ENCODE measurements at regions not wholly inside any gene's neighbourhood (a gene's known extent, or its start where the extent isn't known, plus 50 kb on each side); places are given as distances from the start of the nearest gene placed in this dataset.

DNA sequence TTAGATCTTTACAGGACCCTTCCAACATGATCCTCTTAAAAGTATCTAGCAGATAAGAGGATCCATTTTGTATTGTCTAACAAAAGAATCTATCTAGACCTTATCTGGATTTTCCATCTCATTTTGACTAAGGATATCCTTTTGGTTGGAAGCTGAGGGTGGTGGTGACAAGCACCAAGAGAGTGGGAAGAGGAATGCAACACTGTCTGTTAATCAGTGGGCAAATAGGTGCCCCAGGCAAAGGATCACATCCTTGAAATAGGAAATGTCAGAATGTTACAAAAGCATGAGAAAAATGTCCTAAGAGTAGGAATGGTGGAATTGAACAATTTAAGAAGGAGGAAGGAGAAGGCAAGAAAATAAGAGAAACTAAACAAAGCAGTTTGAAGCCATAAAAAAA lies 420.7 kb upstream of the CNTN3 start:
- no peaks in the 10 kb centered on the region for H3K4me1 Mint-ChIP-seq
- H3K36me3 Mint-ChIP-seq: no peaks in the 10 kb centered on the region

DNA sequence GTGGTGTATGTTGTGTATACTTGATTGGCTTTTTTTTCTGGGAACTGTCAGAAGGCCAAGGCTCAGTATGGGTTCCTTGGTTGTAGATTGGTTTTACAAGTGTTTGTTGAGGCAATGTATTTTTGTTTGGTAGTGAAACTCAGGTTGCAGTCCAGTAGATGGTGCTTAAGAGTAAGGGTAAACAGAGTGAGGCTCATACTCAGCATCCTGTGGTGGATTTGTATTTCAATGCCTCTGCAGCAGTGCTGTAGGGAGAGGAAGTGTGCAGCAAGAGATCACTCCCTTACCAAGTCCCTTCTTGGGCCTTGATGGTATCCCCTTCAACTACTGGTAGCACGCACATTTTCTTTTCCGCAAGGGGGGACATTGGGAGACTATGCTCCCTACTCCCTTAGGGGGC lies 428.5 kb upstream of the CNTN3 start:
- DNase-seq: no peak
- no peak for ATAC-seq (ENCODE audit: low read depth in 2 of 2)
- Histone ChIP-seq H3K27me3 (ENCODE audit: control insufficient read depth, insufficient read depth, low read length) (no peaks in the 10 kb centered on the region), H3K4me3 (ENCODE audit: low read depth, low read length) (no peak overlapping the region), H3K9me3 (ENCODE audit: control insufficient read depth in 2 of 2, low read length in 2 of 2) (peaks cover 2 to 14% of the 10 kb centered on the region in 2 experiments), H3K27ac (ENCODE audit: insufficient read depth, low read length, poor library complexity, severe bottlenecking) (no peak overlapping the region), H3K36me3 (ENCODE audit: control insufficient read depth, insufficient read depth, low read length) (no peaks in the 10 kb centered on the region), H3K4me1 (ENCODE audit: control insufficient read depth, insufficient read depth, low read length, poor library complexity, severe bottlenecking) (no peaks in the 10 kb centered on the region)
- no peak overlapping the region for H3K27ac Mint-ChIP-seq
- no peak overlapping the region for H3K4me3 Mint-ChIP-seq
- no peaks in the 10 kb centered on the region for H3K36me3 Mint-ChIP-seq
- H3K4me1 Mint-ChIP-seq: no peaks in the 10 kb centered on the region
- H3K9me3 Mint-ChIP-seq: peaks cover 0 to 37% (median 19%) of the 10 kb centered on the region in 7 donors
- H3K27me3 Mint-ChIP-seq: no peaks in the 10 kb centered on the region

More for the DNA sequence above, 420.7 kb upstream of the CNTN3 start:
- H3K27ac Mint-ChIP-seq: no peak overlapping the region
- no peak overlapping the region for H3K4me3 ChIP-seq (ENCODE audit: low read depth, low read length)
- ATAC-seq (ENCODE audit: low read depth in 2 of 2) (no peak), DNase-seq (no peak)
- no peak overlapping the region for H3K27ac ChIP-seq (ENCODE audit: insufficient read depth, low read length, poor library complexity, severe bottlenecking)
- no peak overlapping the region for H3K4me3 Mint-ChIP-seq
- H3K9me3 Mint-ChIP-seq: peaks cover 0 to 23% (median 7%) of the 10 kb centered on the region in 7 donors
- peaks cover 0 to 2% of the 10 kb centered on the region in 2 experiments for H3K9me3 ChIP-seq (ENCODE audit: control insufficient read depth in 2 of 2, low read length in 2 of 2)
- no peaks in the 10 kb centered on the region for H3K36me3 ChIP-seq (ENCODE audit: control insufficient read depth, insufficient read depth, low read length)
- no peaks in the 10 kb centered on the region for H3K27me3 Mint-ChIP-seq
- H3K4me1 ChIP-seq (ENCODE audit: control insufficient read depth, insufficient read depth, low read length, poor library complexity, severe bottlenecking): no peaks in the 10 kb centered on the region
- no peaks in the 10 kb centered on the region for H3K27me3 ChIP-seq (ENCODE audit: control insufficient read depth, insufficient read depth, low read length)

DNA sequence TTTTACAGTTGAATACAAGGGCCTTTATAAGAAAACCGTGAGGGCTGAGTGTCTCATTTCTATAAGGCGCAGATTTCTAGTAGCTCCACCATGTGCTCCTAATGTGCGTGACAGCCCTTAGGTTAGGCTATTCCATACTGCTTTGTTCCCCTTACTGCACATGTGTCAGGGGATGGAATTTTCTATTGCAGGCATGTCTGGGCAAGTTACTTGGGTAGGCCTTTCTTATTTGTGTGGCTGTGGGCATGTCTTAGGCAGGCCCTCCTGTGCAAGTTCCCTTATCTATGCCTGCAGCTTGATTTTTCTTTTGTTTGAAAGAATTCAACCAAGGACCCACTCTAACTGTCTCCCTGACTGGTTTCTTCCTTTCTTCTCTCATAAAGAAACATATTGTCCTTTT lies 434.2 kb upstream of the CNTN3 start:
- no peak for DNase-seq
- Mint-ChIP-seq H3K36me3 (no peaks in the 10 kb centered on the region), H3K9me3 (peaks cover 0 to 15% (median 8%) of the 10 kb centered on the region in 7 donors), H3K27me3 (no peaks in the 10 kb centered on the region), H3K27ac (no peak overlapping the region), H3K4me3 (no peak overlapping the region), H3K4me1 (no peaks in the 10 kb centered on the region)
- no peak for ATAC-seq (ENCODE audit: low read depth in 2 of 2)
- Histone ChIP-seq H3K4me3 (ENCODE audit: low read depth, low read length) (no peak overlapping the region), H3K27ac (ENCODE audit: insufficient read depth, low read length, poor library complexity, severe bottlenecking) (no peak overlapping the region), H3K36me3 (ENCODE audit: control insufficient read depth, insufficient read depth, low read length) (no peaks in the 10 kb centered on the region), H3K27me3 (ENCODE audit: control insufficient read depth, insufficient read depth, low read length) (no peaks in the 10 kb centered on the region), H3K4me1 (ENCODE audit: control insufficient read depth, insufficient read depth, low read length, poor library complexity, severe bottlenecking) (no peaks in the 10 kb centered on the region), H3K9me3 (ENCODE audit: control insufficient read depth in 2 of 2, low read length in 2 of 2) (peaks cover 0 to 12% of the 10 kb centered on the region in 2 experiments)

GRCh38 chr3:75049533-75049932 lies 435.1 kb upstream of the CNTN3 start:
- Mint-ChIP-seq H3K4me3 (no peak overlapping the region), H3K27ac (no peak overlapping the region)

GRCh38 chr3:75059120-75059519 lies 444.7 kb upstream of the CNTN3 start:
- H3K4me1 Mint-ChIP-seq: no peaks in the 10 kb centered on the region
- H3K4me1 ChIP-seq (ENCODE audit: control insufficient read depth, insufficient read depth, low read length, poor library complexity, severe bottlenecking): no peaks in the 10 kb centered on the region
- no peaks in the 10 kb centered on the region for H3K36me3 Mint-ChIP-seq
- no peak overlapping the region for H3K4me3 ChIP-seq (ENCODE audit: low read depth, low read length)
- ATAC-seq (ENCODE audit: low read depth in 2 of 2) (no peak), DNase-seq (no peak)
- H3K27me3 ChIP-seq (ENCODE audit: control insufficient read depth, insufficient read depth, low read length): no peaks in the 10 kb centered on the region
- H3K4me3 Mint-ChIP-seq: no peak overlapping the region
- H3K27ac Mint-ChIP-seq: no peak overlapping the region
- H3K27me3 Mint-ChIP-seq: no peaks in the 10 kb centered on the region
- H3K27ac ChIP-seq (ENCODE audit: insufficient read depth, low read length, poor library complexity, severe bottlenecking): no peak overlapping the region
- peaks cover 0 to 15% (median 4%) of the 10 kb centered on the region in 7 donors for H3K9me3 Mint-ChIP-seq
- H3K9me3 ChIP-seq (ENCODE audit: control insufficient read depth in 2 of 2, low read length in 2 of 2): no peaks in the 10 kb centered on the region
- no peaks in the 10 kb centered on the region for H3K36me3 ChIP-seq (ENCODE audit: control insufficient read depth, insufficient read depth, low read length)

More at GRCh38 chr3:75049533-75049932, 435.1 kb upstream of the CNTN3 start:
- Histone ChIP-seq H3K36me3 (ENCODE audit: control insufficient read depth, insufficient read depth, low read length) (no peaks in the 10 kb centered on the region), H3K27ac (ENCODE audit: insufficient read depth, low read length, poor library complexity, severe bottlenecking) (no peak overlapping the region), H3K27me3 (ENCODE audit: control insufficient read depth, insufficient read depth, low read length) (no peaks in the 10 kb centered on the region), H3K4me1 (ENCODE audit: control insufficient read depth, insufficient read depth, low read length, poor library complexity, severe bottlenecking) (no peaks in the 10 kb centered on the region), H3K4me3 (ENCODE audit: low read depth, low read length) (no peak overlapping the region), H3K9me3 (ENCODE audit: control insufficient read depth in 2 of 2, low read length in 2 of 2) (peaks cover 0 to 6% of the 10 kb centered on the region in 2 experiments)
- Mint-ChIP-seq H3K36me3 (no peaks in the 10 kb centered on the region), H3K27me3 (no peaks in the 10 kb centered on the region), H3K9me3 (peaks cover 0 to 15% (median 6%) of the 10 kb centered on the region in 7 donors), H3K4me1 (no peaks in the 10 kb centered on the region)
- ATAC-seq (ENCODE audit: low read depth in 2 of 2) (no peak), DNase-seq (no peak)

DNA sequence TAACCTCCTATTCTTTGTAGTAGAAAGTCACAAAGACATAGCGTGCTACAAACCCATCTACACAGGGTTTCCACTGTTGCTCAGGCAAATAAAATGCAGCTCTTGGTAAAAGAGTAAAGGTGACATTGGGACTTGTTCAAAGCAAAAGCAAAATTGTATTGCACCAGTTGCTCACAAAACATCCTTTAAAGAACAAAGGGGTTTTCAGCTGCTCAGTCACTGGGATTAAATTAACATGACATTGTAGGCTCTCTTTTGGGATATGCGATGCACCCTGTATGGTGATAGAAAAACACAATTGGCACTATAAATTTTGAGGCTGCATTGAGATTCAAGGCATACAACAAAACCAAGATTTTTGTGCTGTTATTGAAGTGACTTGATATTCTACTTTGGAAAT lies 447.3 kb upstream of the CNTN3 start:
- peaks cover 2 to 28% (median 7%) of the 10 kb centered on the region in 7 donors for H3K9me3 Mint-ChIP-seq
- Histone ChIP-seq H3K9me3 (ENCODE audit: control insufficient read depth in 2 of 2, low read length in 2 of 2) (peaks cover 0 to 2% of the 10 kb centered on the region in 2 experiments), H3K27ac (ENCODE audit: insufficient read depth, low read length, poor library complexity, severe bottlenecking) (no peak overlapping the region), H3K36me3 (ENCODE audit: control insufficient read depth, insufficient read depth, low read length) (no peaks in the 10 kb centered on the region), H3K27me3 (ENCODE audit: control insufficient read depth, insufficient read depth, low read length) (no peaks in the 10 kb centered on the region), H3K4me3 (ENCODE audit: low read depth, low read length) (no peak overlapping the region), H3K4me1 (ENCODE audit: control insufficient read depth, insufficient read depth, low read length, poor library complexity, severe bottlenecking) (no peaks in the 10 kb centered on the region)
- ATAC-seq (ENCODE audit: low read depth in 2 of 2) (no peak), DNase-seq (no peak)
- no peaks in the 10 kb centered on the region for H3K27me3 Mint-ChIP-seq
- H3K4me3 Mint-ChIP-seq: no peak overlapping the region
- no peak overlapping the region for H3K27ac Mint-ChIP-seq
- no peaks in the 10 kb centered on the region for H3K36me3 Mint-ChIP-seq
- no peaks in the 10 kb centered on the region for H3K4me1 Mint-ChIP-seq

- Histone ChIP-seq H3K4me1 (ENCODE audit: control insufficient read depth, insufficient read depth, low read length, poor library complexity, severe bottlenecking) (no peaks in the 10 kb centered on the region), H3K27me3 (ENCODE audit: control insufficient read depth, insufficient read depth, low read length) (no peaks in the 10 kb centered on the region), H3K27ac (ENCODE audit: insufficient read depth, low read length, poor library complexity, severe bottlenecking) (no peak overlapping the region), H3K9me3 (ENCODE audit: control insufficient read depth in 2 of 2, low read length in 2 of 2) (peaks cover 1 to 2% of the 10 kb centered on the region in 2 experiments), H3K36me3 (ENCODE audit: control insufficient read depth, insufficient read depth, low read length) (no peaks in the 10 kb centered on the region), H3K4me3 (ENCODE audit: low read depth, low read length) (no peak overlapping the region)
- DNase-seq (no peak), ATAC-seq (ENCODE audit: low read depth in 2 of 2) (no peak)
- Mint-ChIP-seq H3K27me3 (no peaks in the 10 kb centered on the region), H3K9me3 (peaks cover 0 to 15% (median 4%) of the 10 kb centered on the region in 7 donors), H3K4me1 (no peaks in the 10 kb centered on the region), H3K36me3 (no peaks in the 10 kb centered on the region), H3K4me3 (no peak overlapping the region), H3K27ac (no peak overlapping the region)
Observed at GRCh38 chr3:75075158-75075557, 460.7 kb upstream of the CNTN3 start.

DNA sequence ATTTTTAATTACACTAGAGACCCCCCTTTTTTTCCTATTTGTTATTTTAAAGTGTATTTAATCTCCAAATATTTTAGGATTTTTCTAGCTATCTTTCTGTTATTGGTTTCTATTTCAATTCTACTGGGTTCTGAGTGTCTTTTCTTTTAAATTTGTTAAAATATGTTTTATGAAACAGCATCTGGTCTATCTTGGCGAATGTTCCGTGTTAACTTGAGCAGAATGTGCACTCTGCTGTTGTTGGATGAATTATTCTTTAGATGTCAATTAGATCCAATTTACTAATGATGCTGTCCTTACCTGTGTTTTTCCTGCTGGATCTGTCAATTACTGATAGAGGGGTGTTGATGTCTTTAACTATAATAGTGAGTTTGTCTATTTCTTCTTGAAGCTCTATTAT lies 462.0 kb upstream of the CNTN3 start:
- H3K36me3 Mint-ChIP-seq: no peaks in the 10 kb centered on the region
- Histone ChIP-seq H3K36me3 (ENCODE audit: control insufficient read depth, insufficient read depth, low read length) (no peaks in the 10 kb centered on the region), H3K27ac (ENCODE audit: insufficient read depth, low read length, poor library complexity, severe bottlenecking) (no peak overlapping the region), H3K9me3 (ENCODE audit: control insufficient read depth in 2 of 2, low read length in 2 of 2) (peaks cover 0 to 2% of the 10 kb centered on the region in 2 experiments), H3K27me3 (ENCODE audit: control insufficient read depth, insufficient read depth, low read length) (no peaks in the 10 kb centered on the region), H3K4me3 (ENCODE audit: low read depth, low read length) (no peak overlapping the region), H3K4me1 (ENCODE audit: control insufficient read depth, insufficient read depth, low read length, poor library complexity, severe bottlenecking) (no peaks in the 10 kb centered on the region)
- no peaks in the 10 kb centered on the region for H3K4me1 Mint-ChIP-seq
- H3K9me3 Mint-ChIP-seq: peaks cover 0 to 15% (median 4%) of the 10 kb centered on the region in 7 donors
- DNase-seq: no peak
- no peaks in the 10 kb centered on the region for H3K27me3 Mint-ChIP-seq
- H3K27ac Mint-ChIP-seq: no peak overlapping the region
- H3K4me3 Mint-ChIP-seq: no peak overlapping the region
- ATAC-seq (ENCODE audit: low read depth in 2 of 2): no peak
